ENCODE measurements at regions not wholly inside any gene's neighbourhood (a gene's known extent, or its start where the extent isn't known, plus 50 kb on each side); places are given as distances from the start of the nearest gene placed in this dataset.

- Histone ChIP-seq H3K4me3 (no peak overlapping the region), H3K27me3 (no peaks in the 10 kb centered on the region), H2AFZ (no peak overlapping the region), H3K36me3 (replicated peaks; ENCODE audit: insufficient read depth, low read depth) (no peaks in the 10 kb centered on the region), H3K4me2 (no peak overlapping the region), H3K79me2 (no peaks in the 10 kb centered on the region), H3K9me2 (replicated peaks; ENCODE audit: insufficient read depth) (no peaks in the 10 kb centered on the region), H4K20me1 (ENCODE audit: insufficient read depth, poor library complexity, severe bottlenecking) (no peaks in the 10 kb centered on the region), H3K27ac (no peak overlapping the region), H3K9me3 (ENCODE audit: low read depth) (no peaks in the 10 kb centered on the region), H3K4me1 (ENCODE audit: insufficient read depth) (no peaks in the 10 kb centered on the region)
- TF ChIP-seq EZH2phosphoT487 (IDR thresholded peaks at IDR 0.05; ENCODE audit: low read depth, severe bottlenecking, unreplicated experiment) (no peak), CTCF (IDR thresholded peaks at IDR 0.05; ENCODE audit: poor library complexity) (peak; percentile 21), EZH2 (IDR thresholded peaks at IDR 0.05; ENCODE audit: borderline replicate concordance) (no peak)
- WGBS (ENCODE audit: low lambda C conversion rate, missing lambda C conversion rate), result 86% methylated on average over 17 of the region's 17 CpGs
- peak; percentile 14 for DNase-seq (ENCODE audit: low spot score)
These were observed 1260.8 kb upstream of the WWC1 start for GRCh38 chr5:167030500-167031120.

GRCh38 chr5:167036585-167036984 is 1254.9 kb upstream of the WWC1 start:
- H3K9me2 ChIP-seq (replicated peaks; ENCODE audit: insufficient read depth), result no peaks in the 10 kb centered on the region
- H3K4me2 ChIP-seq, result no peak overlapping the region
- peaks cover 5% of the 10 kb centered on the region for H3K4me1 ChIP-seq (ENCODE audit: insufficient read depth)
- TF ChIP-seq EZH2phosphoT487 (IDR thresholded peaks at IDR 0.05; ENCODE audit: low read depth, severe bottlenecking, unreplicated experiment) (no peak), CTCF (IDR thresholded peaks at IDR 0.05; ENCODE audit: poor library complexity) (no peak), EZH2 (IDR thresholded peaks at IDR 0.05; ENCODE audit: borderline replicate concordance) (no peak)
- 68% methylated on average over 4 of the region's 4 CpGs for WGBS (ENCODE audit: low lambda C conversion rate, missing lambda C conversion rate)
- H3K79me2 ChIP-seq, result no peaks in the 10 kb centered on the region
- no peaks in the 10 kb centered on the region for H3K36me3 ChIP-seq (replicated peaks; ENCODE audit: insufficient read depth, low read depth)
- H3K27me3 ChIP-seq, result no peaks in the 10 kb centered on the region
- H4K20me1 ChIP-seq (ENCODE audit: insufficient read depth, poor library complexity, severe bottlenecking), result no peaks in the 10 kb centered on the region
- DNase-seq (ENCODE audit: low spot score), result no peak
- no peak overlapping the region for H3K27ac ChIP-seq
- H3K9me3 ChIP-seq (ENCODE audit: low read depth), result no peaks in the 10 kb centered on the region
- H2AFZ ChIP-seq, result no peak overlapping the region
- no peak overlapping the region for H3K4me3 ChIP-seq

GRCh38 chr5:167049043-167049663 is 1242.3 kb upstream of the WWC1 start:
- no peaks in the 10 kb centered on the region for H3K36me3 ChIP-seq (replicated peaks; ENCODE audit: insufficient read depth, low read depth)
- no peaks in the 10 kb centered on the region for H3K9me3 ChIP-seq (ENCODE audit: low read depth)
- no peaks in the 10 kb centered on the region for H3K9me2 ChIP-seq (replicated peaks; ENCODE audit: insufficient read depth)
- H4K20me1 ChIP-seq (ENCODE audit: insufficient read depth, poor library complexity, severe bottlenecking), result no peaks in the 10 kb centered on the region
- no peaks in the 10 kb centered on the region for H3K79me2 ChIP-seq
- H3K27me3 ChIP-seq, result no peaks in the 10 kb centered on the region
- no peak overlapping the region for H3K27ac ChIP-seq
- 32% methylated on average over 7 of the region's 7 CpGs for WGBS (ENCODE audit: low lambda C conversion rate, missing lambda C conversion rate)
- no peak overlapping the region for H3K4me3 ChIP-seq
- H3K4me1 ChIP-seq (ENCODE audit: insufficient read depth), result no peaks in the 10 kb centered on the region
- peak; percentile 74 for DNase-seq (ENCODE audit: low spot score)
- peak; percentile 73 for TF ChIP-seq CTCF (IDR thresholded peaks at IDR 0.05; ENCODE audit: poor library complexity)
- no peak for TF ChIP-seq EZH2phosphoT487 (IDR thresholded peaks at IDR 0.05; ENCODE audit: low read depth, severe bottlenecking, unreplicated experiment)
- H3K4me2 ChIP-seq, result no peak overlapping the region
- H2AFZ ChIP-seq, result no peak overlapping the region

Data from hepatocyte (in vitro differentiated cells).